ENCODE measurements at regions not wholly inside any gene's neighbourhood (a gene's known extent, or its start where the extent isn't known, plus 50 kb on each side); places are given as distances from the start of the nearest gene placed in this dataset.

GRCh38 chr1:62962014-62962812 lies 178.3 kb downstream of the ATG4C start:
- Histone ChIP-seq H3K27me3 (ENCODE audit: insufficient read depth, low read length, poor library complexity, severe bottlenecking) (no peaks in the 10 kb centered on the region), H3K4me1 (ENCODE audit: insufficient read depth, low read length, poor library complexity, severe bottlenecking) (no peaks in the 10 kb centered on the region), H3K36me3 (ENCODE audit: insufficient read depth, low read length) (no peaks in the 10 kb centered on the region), H4K20me1 (ENCODE audit: insufficient read depth, low read length, poor library complexity, severe bottlenecking) (no peaks in the 10 kb centered on the region), H2AFZ (ENCODE audit: low read length) (no peak overlapping the region), H3F3A (ENCODE audit: low read depth) (no peaks in the 10 kb centered on the region), H3K9me3 (ENCODE audit: insufficient read depth, low read depth, low read length) (no peaks in the 10 kb centered on the region), H3K79me2 (ENCODE audit: insufficient read depth, low read length) (no peaks in the 10 kb centered on the region), H3K4me2 (ENCODE audit: low read depth, low read length, poor library complexity, severe bottlenecking) (no peak overlapping the region), H3K4me3 (ENCODE audit: low read length, poor library complexity, severe bottlenecking) (no peak overlapping the region), H3K9ac (ENCODE audit: low read depth, low read length, poor library complexity, severe bottlenecking) (no peak overlapping the region), H3K9me2 (replicated peaks; ENCODE audit: low read depth, low read length) (no peaks in the 10 kb centered on the region)
- TF ChIP-seq, protein P1, sequence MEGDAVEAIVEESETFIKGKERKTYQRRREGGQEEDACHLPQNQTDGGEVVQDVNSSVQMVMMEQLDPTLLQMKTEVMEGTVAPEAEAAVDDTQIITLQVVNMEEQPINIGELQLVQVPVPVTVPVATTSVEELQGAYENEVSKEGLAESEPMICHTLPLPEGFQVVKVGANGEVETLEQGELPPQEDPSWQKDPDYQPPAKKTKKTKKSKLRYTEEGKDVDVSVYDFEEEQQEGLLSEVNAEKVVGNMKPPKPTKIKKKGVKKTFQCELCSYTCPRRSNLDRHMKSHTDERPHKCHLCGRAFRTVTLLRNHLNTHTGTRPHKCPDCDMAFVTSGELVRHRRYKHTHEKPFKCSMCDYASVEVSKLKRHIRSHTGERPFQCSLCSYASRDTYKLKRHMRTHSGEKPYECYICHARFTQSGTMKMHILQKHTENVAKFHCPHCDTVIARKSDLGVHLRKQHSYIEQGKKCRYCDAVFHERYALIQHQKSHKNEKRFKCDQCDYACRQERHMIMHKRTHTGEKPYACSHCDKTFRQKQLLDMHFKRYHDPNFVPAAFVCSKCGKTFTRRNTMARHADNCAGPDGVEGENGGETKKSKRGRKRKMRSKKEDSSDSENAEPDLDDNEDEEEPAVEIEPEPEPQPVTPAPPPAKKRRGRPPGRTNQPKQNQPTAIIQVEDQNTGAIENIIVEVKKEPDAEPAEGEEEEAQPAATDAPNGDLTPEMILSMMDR (conservative IDR thresholded peaks at IDR 0.05; ENCODE audit: low read length) = no peak
- no peak for TF ChIP-seq EZH2phosphoT487 (IDR thresholded peaks at IDR 0.05; ENCODE audit: borderline replicate concordance)

GRCh38 chr1:62962901-62963776 lies 179.2 kb downstream of the ATG4C start:
- Histone ChIP-seq H3K4me3 (ENCODE audit: low read length, poor library complexity, severe bottlenecking) (no peak overlapping the region), H3F3A (ENCODE audit: low read depth) (no peaks in the 10 kb centered on the region), H2AFZ (ENCODE audit: low read length) (no peak overlapping the region), H3K4me1 (ENCODE audit: insufficient read depth, low read length, poor library complexity, severe bottlenecking) (no peaks in the 10 kb centered on the region), H3K9me3 (ENCODE audit: insufficient read depth, low read depth, low read length) (no peaks in the 10 kb centered on the region), H3K4me2 (ENCODE audit: low read depth, low read length, poor library complexity, severe bottlenecking) (no peak overlapping the region), H3K79me2 (ENCODE audit: insufficient read depth, low read length) (no peaks in the 10 kb centered on the region), H3K27me3 (ENCODE audit: insufficient read depth, low read length, poor library complexity, severe bottlenecking) (no peaks in the 10 kb centered on the region), H3K9me2 (replicated peaks; ENCODE audit: low read depth, low read length) (no peaks in the 10 kb centered on the region), H4K20me1 (ENCODE audit: insufficient read depth, low read length, poor library complexity, severe bottlenecking) (no peaks in the 10 kb centered on the region), H3K36me3 (ENCODE audit: insufficient read depth, low read length) (no peaks in the 10 kb centered on the region), H3K9ac (ENCODE audit: low read depth, low read length, poor library complexity, severe bottlenecking) (no peak overlapping the region)
- TF ChIP-seq, protein P1 (conservative IDR thresholded peaks at IDR 0.05; ENCODE audit: low read length) = peak; percentile 69
- TF ChIP-seq EZH2phosphoT487 (IDR thresholded peaks at IDR 0.05; ENCODE audit: borderline replicate concordance) = no peak

GRCh38 chr1:62964141-62964540 lies 180.2 kb downstream of the ATG4C start:
- Histone ChIP-seq H3K9me3 (ENCODE audit: insufficient read depth, low read depth, low read length) (no peaks in the 10 kb centered on the region), H3K27me3 (ENCODE audit: insufficient read depth, low read length, poor library complexity, severe bottlenecking) (no peaks in the 10 kb centered on the region), H3K79me2 (ENCODE audit: insufficient read depth, low read length) (no peaks in the 10 kb centered on the region), H3K36me3 (ENCODE audit: insufficient read depth, low read length) (no peaks in the 10 kb centered on the region), H3K9ac (ENCODE audit: low read depth, low read length, poor library complexity, severe bottlenecking) (no peak overlapping the region), H3K4me2 (ENCODE audit: low read depth, low read length, poor library complexity, severe bottlenecking) (no peak overlapping the region), H3K9me2 (replicated peaks; ENCODE audit: low read depth, low read length) (no peaks in the 10 kb centered on the region), H2AFZ (ENCODE audit: low read length) (no peak overlapping the region), H3F3A (ENCODE audit: low read depth) (no peaks in the 10 kb centered on the region), H3K4me3 (ENCODE audit: low read length, poor library complexity, severe bottlenecking) (no peak overlapping the region), H4K20me1 (ENCODE audit: insufficient read depth, low read length, poor library complexity, severe bottlenecking) (no peaks in the 10 kb centered on the region), H3K4me1 (ENCODE audit: insufficient read depth, low read length, poor library complexity, severe bottlenecking) (no peaks in the 10 kb centered on the region)
- TF ChIP-seq EZH2phosphoT487 (IDR thresholded peaks at IDR 0.05; ENCODE audit: borderline replicate concordance) = no peak
- TF ChIP-seq, protein P1 (conservative IDR thresholded peaks at IDR 0.05; ENCODE audit: low read length) = no peak
